Mesodermal cell (in vitro differentiated cells): ENCODE measurements at regions not wholly inside any gene's neighbourhood (a gene's known extent, or its start where the extent isn't known, plus 50 kb on each side); places are given as distances from the start of the nearest gene placed in this dataset.
"Not testable (repeated sequence)": the region's sequence is repeated elsewhere in the genome, so short reads cannot be mapped to it uniquely, and the experiment has no call there.

Experiments
- H3K27ac ChIP-seq: 2 replicates; pipeline ENCODE4 v1.7.0; 2013; ENCODE audit warnings: mild to moderate bottlenecking, low read depth, low read length, moderate library complexity; ENCODE audit not compliant: severe bottlenecking
- H3K36me3 ChIP-seq: 2 replicates; pipeline ENCODE4 v1.7.1; 2013; ENCODE audit warnings: mild to moderate bottlenecking, low read length, moderate library complexity; ENCODE audit not compliant: control insufficient read depth, insufficient read depth
- H3K4me1 ChIP-seq: one replicate; pipeline ENCODE4 v1.7.1; 2013; ENCODE audit warnings: mild to moderate bottlenecking, low read length; ENCODE audit not compliant: insufficient read depth, control insufficient read depth, poor library complexity, severe bottlenecking
- H3K4me3 ChIP-seq: 2 replicates; pipeline ENCODE4 v1.7.0; 2013; ENCODE audit warnings: low read length, control low read depth, mild to moderate bottlenecking; ENCODE audit not compliant: insufficient read depth, poor library complexity, severe bottlenecking; ENCODE audit errors: extremely low read depth
- H3K9me3 ChIP-seq: 2 replicates; pipeline ENCODE4 v1.7.1; 2013; ENCODE audit warnings: mild to moderate bottlenecking, low read length, moderate library complexity; ENCODE audit not compliant: control insufficient read depth
- WGBS, 2 experiments: methylation state at CpG; one replicate each; pipeline ENCODE4 v1.1.5; 2013; ENCODE audit warnings: missing lambda C conversion rate in 2 of 2; ENCODE audit not compliant: insufficient coverage in 2 of 2; 5-methylcytosine and 5-hydroxymethylcytosine counted together

DNA sequence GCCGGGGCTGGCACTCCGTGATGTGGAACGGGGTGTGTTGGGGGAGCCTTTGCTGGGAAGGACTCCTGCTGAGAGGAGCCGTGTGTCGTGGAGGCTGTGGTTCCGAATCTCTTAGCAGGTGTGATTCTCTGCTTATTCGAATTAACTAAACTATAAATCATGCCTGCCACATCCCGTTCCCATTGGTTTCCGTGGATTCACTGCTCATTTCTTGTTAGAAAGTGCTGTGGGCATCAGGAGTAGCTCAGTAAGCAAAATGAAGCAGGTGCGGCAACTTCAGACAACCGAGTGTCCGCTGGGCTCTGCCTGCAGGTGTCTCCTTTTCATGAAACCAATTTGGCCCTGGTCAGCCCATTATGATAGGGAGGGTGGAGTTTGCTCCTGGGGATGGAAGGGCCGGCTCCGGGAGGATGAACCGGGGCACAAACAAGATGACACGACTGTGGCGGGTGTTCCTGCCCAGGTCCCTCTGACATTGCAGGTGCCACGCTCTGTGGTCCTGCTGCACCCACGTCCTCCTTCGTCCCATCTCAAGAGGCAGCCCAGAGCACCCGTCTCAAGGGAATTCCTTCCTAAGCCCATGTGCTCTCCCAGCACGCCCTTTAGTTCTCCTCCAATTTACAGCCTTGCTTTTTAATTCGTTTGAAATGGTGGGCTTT lies 251.7 kb downstream of the ADGRD1 start:
- H3K27ac ChIP-seq, H3K9me3 ChIP-seq, H3K4me1 ChIP-seq, H3K4me3 ChIP-seq, H3K36me3 ChIP-seq: not testable (repeated sequence)
- 85 to 89% methylated on average over 5 to 9 of the region's 23 CpGs for WGBS, 2 experiments

- H3K27ac ChIP-seq, H3K4me1 ChIP-seq, H3K36me3 ChIP-seq, H3K9me3 ChIP-seq, H3K4me3 ChIP-seq: not testable (repeated sequence)
- WGBS, 2 experiments: 71% methylated on average over 1 of the region's 19 CpGs; no CpG with 5 or more reads in 1 of the 2 experiments
Observed at GRCh38 chr12:131206630-131207299, 253.1 kb downstream of the ADGRD1 start.

DNA sequence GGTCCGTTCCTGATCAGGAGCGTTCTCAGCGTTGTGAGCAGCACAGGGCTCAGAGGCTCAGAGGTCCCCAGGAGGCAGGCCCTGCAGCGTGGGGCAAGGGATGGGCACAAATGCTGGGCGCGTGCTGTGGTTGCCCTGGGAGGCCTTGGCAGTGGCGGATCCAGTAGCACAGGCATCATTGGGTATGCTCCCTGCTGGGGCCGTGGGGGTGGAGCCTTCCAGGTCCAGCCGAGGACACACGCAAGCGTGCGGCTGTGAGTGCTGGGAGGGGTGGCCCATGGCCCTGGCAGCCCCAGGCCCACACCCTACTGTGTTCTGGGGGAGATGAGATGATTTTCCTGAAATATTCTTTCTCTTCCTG lies 253.6 kb downstream of the ADGRD1 start:
- H3K4me3 ChIP-seq, H3K4me1 ChIP-seq, H3K9me3 ChIP-seq, H3K27ac ChIP-seq, H3K36me3 ChIP-seq: not testable (repeated sequence)
- 68 to 90% methylated on average over 3 to 6 of the region's 12 CpGs for WGBS, 2 experiments

GRCh38 chr12:131207841-131208240 lies 254.1 kb downstream of the ADGRD1 start:
- H3K27ac ChIP-seq, H3K4me1 ChIP-seq, H3K4me3 ChIP-seq, H3K9me3 ChIP-seq, H3K36me3 ChIP-seq: not testable (repeated sequence)
- 90 to 92% methylated on average over 5 to 10 of the region's 21 CpGs for WGBS, 2 experiments

DNA sequence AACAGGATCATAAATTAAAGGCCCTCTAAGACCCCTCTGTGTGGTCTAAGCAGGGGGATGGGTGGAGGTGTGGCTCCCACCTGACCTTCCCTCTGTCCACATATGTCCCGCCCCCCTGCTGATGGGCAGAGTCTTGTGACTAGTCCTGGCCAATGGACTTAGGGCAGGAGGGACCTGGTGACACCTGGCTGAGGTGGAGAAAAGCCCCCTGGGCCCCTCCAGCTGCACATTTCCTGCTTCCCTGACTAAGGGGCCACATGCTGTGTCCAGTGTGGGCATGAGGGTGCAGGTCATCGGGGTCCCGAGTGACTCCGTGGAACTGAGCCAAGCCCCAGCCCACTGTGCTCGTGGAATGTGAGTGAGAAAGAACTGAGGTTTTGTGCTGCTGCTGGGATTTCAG lies 254.7 kb downstream of the ADGRD1 start:
- Histone ChIP-seq H3K4me1 (no peaks in the 10 kb centered on the region), H3K36me3 (no peaks in the 10 kb centered on the region), H3K27ac (no peak overlapping the region), H3K9me3 (peaks cover 5% of the 10 kb centered on the region), H3K4me3 (no peak overlapping the region)
- 69% methylated on average over 4 of the region's 5 CpGs; no CpG with 5 or more reads in 1 of the 2 experiments for WGBS, 2 experiments

GRCh38 chr12:131209082-131210070 lies 255.7 kb downstream of the ADGRD1 start:
- WGBS, 2 experiments: 91 to 92% methylated on average over 19 to 21 of the region's 21 CpGs
- Histone ChIP-seq H3K36me3 (no peaks in the 10 kb centered on the region), H3K4me3 (no peak overlapping the region), H3K9me3 (peaks cover 9% of the 10 kb centered on the region), H3K4me1 (no peaks in the 10 kb centered on the region), H3K27ac (no peak overlapping the region)

- Histone ChIP-seq H3K36me3 (no peaks in the 10 kb centered on the region), H3K4me3 (no peak overlapping the region), H3K4me1 (no peaks in the 10 kb centered on the region), H3K9me3 (peaks cover 9% of the 10 kb centered on the region), H3K27ac (no peak overlapping the region)
- 86 to 88% methylated on average over 8 to 12 of the region's 13 CpGs for WGBS, 2 experiments
Observed at GRCh38 chr12:131210506-131211339, 257.0 kb downstream of the ADGRD1 start.

DNA sequence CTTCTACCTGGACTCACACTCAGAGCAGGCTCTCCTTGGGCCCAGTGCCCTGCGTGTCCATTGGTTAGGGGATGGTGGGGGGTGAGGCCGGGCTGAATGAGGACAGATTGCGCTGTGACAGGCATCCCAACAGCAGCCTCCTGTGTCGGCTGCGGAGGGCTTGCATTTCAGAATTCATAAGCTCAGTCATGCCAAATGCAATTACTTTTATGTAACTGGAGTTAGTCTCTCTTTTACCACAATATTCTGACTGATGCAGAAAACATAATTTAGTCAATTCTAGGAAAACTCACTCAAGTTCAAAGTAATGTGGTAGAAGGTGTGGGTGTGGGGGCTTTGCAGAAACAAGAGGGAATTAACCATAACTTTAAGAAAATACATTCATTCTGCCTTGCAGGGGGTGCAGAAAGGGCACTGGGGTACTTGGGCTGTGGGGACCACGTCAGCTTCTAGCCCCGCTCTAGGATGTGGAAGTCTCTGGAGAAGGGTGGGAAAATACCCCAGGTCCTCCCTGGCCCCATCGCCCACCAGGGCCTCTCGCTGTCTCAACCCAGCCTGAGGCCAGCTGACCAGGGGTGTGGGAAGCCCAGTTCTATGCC lies 257.7 kb downstream of the ADGRD1 start:
- WGBS, 2 experiments: 90 to 98% methylated on average over 4 of the region's 9 CpGs
- H3K9me3 ChIP-seq: peaks cover 9% of the 10 kb centered on the region

DNA sequence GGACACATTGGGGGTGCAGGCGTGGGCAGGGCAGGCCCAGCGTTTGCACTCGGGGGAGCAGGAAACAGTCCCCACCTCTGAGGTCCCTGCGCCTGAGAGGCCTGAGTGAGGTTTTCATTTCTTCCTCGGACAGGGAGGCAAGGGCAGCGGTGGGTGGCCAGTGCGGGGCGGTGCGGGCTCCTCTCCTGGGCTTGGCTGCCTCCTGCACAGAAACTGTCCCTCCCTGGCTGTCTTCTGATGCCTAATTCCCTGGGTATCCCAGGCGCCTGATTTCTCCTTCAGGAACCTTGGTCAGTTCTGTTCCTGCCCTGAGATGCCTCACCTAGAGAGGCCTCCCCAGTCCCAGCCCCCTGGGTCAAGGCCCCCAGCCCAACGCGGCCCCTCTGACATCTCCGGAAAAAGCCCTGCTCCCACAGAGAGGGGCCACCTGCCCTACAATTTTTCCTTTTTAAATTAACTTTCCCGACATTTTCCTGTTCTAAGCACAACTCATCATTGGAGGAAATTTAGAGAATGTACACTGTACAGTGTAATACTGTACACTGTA lies 260.3 kb downstream of the ADGRD1 start:
- peaks cover 9% of the 10 kb centered on the region for H3K9me3 ChIP-seq
- H3K4me1 ChIP-seq: peaks cover 19% of the 10 kb centered on the region
- H3K36me3 ChIP-seq: no peaks in the 10 kb centered on the region
- no peak overlapping the region for H3K4me3 ChIP-seq
- no peak overlapping the region for H3K27ac ChIP-seq
- 84 to 86% methylated on average over 10 to 13 of the region's 14 CpGs for WGBS, 2 experiments

More for the DNA sequence above, 257.7 kb downstream of the ADGRD1 start:
- no peak overlapping the region for H3K27ac ChIP-seq
- no peaks in the 10 kb centered on the region for H3K4me1 ChIP-seq
- H3K36me3 ChIP-seq: no peaks in the 10 kb centered on the region
- H3K4me3 ChIP-seq: no peak overlapping the region
